ENCODE measurements at regions not wholly inside any gene's neighbourhood (a gene's known extent, or its start where the extent isn't known, plus 50 kb on each side); places are given as distances from the start of the nearest gene placed in this dataset.

- no peaks in the 10 kb centered on the region for H3K4me1 ChIP-seq (ENCODE audit: control insufficient read depth in 1 of 2, insufficient read depth in 2 of 2, low read depth in 1 of 2, low read length in 1 of 2)
- WGBS (ENCODE audit: low lambda C conversion rate), result 19% methylated on average over 1 of the region's 1 CpG
- ChIA-PET CTCF (interaction anchor here (1.2 to 1.5 kb wide), 2 partner anchors 11 to 327 kb away, joined by 3 read pairs; no protein-coding TSS in a partner anchor), POLR2A (no interaction called here)
- TF ChIP-seq MEF2A (IDR thresholded peaks at IDR 0.05; ENCODE audit: borderline replicate concordance, low read depth) (no peak), SIN3A (IDR thresholded peaks at IDR 0.05; ENCODE audit: borderline replicate concordance, low read depth, low read length) (no peak), SMC3 (IDR thresholded peaks at IDR 0.05; ENCODE audit: low read depth, low read length) (no peak), TEAD4 (IDR thresholded peaks at IDR 0.05; ENCODE audit: borderline replicate concordance, insufficient read depth) (no peak), POLR2AphosphoS5 (IDR thresholded peaks at IDR 0.05; ENCODE audit: low read depth, low read length) (no peak), NFIC (IDR thresholded peaks at IDR 0.05; ENCODE audit: borderline replicate concordance) (no peak), PBX3 (IDR thresholded peaks at IDR 0.05) (no peak), FOXJ3 (CRISPR knock-in tag; IDR thresholded peaks at IDR 0.05) (no peak), YY1 (IDR thresholded peaks at IDR 0.05; ENCODE audit: low read depth) (no peak), GABPA (IDR thresholded peaks at IDR 0.05; ENCODE audit: low read depth) (no peak), EZH2phosphoT487 (IDR thresholded peaks at IDR 0.05; ENCODE audit: borderline replicate concordance, low read depth) (no peak), TCF12 (IDR thresholded peaks at IDR 0.05) (no peak), RXRA (IDR thresholded peaks at IDR 0.05; ENCODE audit: borderline replicate concordance, low read depth) (no peak), TAF1 (IDR thresholded peaks at IDR 0.05; ENCODE audit: borderline replicate concordance, low read depth, low read length) (no peak)
- TF ChIP-seq, protein P1, sequence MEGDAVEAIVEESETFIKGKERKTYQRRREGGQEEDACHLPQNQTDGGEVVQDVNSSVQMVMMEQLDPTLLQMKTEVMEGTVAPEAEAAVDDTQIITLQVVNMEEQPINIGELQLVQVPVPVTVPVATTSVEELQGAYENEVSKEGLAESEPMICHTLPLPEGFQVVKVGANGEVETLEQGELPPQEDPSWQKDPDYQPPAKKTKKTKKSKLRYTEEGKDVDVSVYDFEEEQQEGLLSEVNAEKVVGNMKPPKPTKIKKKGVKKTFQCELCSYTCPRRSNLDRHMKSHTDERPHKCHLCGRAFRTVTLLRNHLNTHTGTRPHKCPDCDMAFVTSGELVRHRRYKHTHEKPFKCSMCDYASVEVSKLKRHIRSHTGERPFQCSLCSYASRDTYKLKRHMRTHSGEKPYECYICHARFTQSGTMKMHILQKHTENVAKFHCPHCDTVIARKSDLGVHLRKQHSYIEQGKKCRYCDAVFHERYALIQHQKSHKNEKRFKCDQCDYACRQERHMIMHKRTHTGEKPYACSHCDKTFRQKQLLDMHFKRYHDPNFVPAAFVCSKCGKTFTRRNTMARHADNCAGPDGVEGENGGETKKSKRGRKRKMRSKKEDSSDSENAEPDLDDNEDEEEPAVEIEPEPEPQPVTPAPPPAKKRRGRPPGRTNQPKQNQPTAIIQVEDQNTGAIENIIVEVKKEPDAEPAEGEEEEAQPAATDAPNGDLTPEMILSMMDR (IDR thresholded peaks at IDR 0.05), result no peak
- TF ChIP-seq, protein P2, sequence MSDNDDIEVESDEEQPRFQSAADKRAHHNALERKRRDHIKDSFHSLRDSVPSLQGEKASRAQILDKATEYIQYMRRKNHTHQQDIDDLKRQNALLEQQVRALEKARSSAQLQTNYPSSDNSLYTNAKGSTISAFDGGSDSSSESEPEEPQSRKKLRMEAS (IDR thresholded peaks at IDR 0.05; ENCODE audit: low read depth), result no peak
- TF ChIP-seq, protein P3, sequence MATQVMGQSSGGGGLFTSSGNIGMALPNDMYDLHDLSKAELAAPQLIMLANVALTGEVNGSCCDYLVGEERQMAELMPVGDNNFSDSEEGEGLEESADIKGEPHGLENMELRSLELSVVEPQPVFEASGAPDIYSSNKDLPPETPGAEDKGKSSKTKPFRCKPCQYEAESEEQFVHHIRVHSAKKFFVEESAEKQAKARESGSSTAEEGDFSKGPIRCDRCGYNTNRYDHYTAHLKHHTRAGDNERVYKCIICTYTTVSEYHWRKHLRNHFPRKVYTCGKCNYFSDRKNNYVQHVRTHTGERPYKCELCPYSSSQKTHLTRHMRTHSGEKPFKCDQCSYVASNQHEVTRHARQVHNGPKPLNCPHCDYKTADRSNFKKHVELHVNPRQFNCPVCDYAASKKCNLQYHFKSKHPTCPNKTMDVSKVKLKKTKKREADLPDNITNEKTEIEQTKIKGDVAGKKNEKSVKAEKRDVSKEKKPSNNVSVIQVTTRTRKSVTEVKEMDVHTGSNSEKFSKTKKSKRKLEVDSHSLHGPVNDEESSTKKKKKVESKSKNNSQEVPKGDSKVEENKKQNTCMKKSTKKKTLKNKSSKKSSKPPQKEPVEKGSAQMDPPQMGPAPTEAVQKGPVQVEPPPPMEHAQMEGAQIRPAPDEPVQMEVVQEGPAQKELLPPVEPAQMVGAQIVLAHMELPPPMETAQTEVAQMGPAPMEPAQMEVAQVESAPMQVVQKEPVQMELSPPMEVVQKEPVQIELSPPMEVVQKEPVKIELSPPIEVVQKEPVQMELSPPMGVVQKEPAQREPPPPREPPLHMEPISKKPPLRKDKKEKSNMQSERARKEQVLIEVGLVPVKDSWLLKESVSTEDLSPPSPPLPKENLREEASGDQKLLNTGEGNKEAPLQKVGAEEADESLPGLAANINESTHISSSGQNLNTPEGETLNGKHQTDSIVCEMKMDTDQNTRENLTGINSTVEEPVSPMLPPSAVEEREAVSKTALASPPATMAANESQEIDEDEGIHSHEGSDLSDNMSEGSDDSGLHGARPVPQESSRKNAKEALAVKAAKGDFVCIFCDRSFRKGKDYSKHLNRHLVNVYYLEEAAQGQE (IDR thresholded peaks at IDR 0.05; ENCODE audit: low read depth, low read length), result no peak
- no peak overlapping the region for H3K27ac ChIP-seq (ENCODE audit: low read depth in 2 of 2, low read length in 1 of 2)
- H3K36me3 ChIP-seq (replicated peaks in 1 of 2; ENCODE audit: control insufficient read depth in 1 of 2, insufficient read depth in 2 of 2, low read length in 1 of 2), result no peaks in the 10 kb centered on the region
- no peaks in the 10 kb centered on the region for H4K20me1 ChIP-seq (ENCODE audit: insufficient read depth)
- no peak overlapping the region for H3K4me2 ChIP-seq
- H3K27me3 ChIP-seq (ENCODE audit: insufficient read depth), result no peaks in the 10 kb centered on the region
- H3K9me3 ChIP-seq, result no peaks in the 10 kb centered on the region
- no peaks in the 10 kb centered on the region for H3K9me2 ChIP-seq
- no peak for DNase-seq
- H2AFZ ChIP-seq (ENCODE audit: low read depth), result no peak overlapping the region
- H3K9ac ChIP-seq, result no peak overlapping the region
- H3K4me3 ChIP-seq (ENCODE audit: low read depth in 2 of 2, low read length in 1 of 2), result no peak overlapping the region
- H3F3A ChIP-seq (replicated peaks; ENCODE audit: insufficient read depth), result no peaks in the 10 kb centered on the region
- H3K79me2 ChIP-seq (ENCODE audit: insufficient read depth), result no peaks in the 10 kb centered on the region
Observed at GRCh38 chr2:17101091-17101490, 417.1 kb downstream of the RAD51AP2 start.
